Right lobe of liver (tissue), 6 donors: ENCODE measurements at regions not wholly inside any gene's neighbourhood (a gene's known extent, or its start where the extent isn't known, plus 50 kb on each side); places are given as distances from the start of the nearest gene placed in this dataset.
A peak's percentile ranks its signal among the peaks of the same experiment; 100 is the strongest.

Source experiments
- ATAC-seq, 4 donors: fragments of 200-7000 bp; cut with Tn5 transposase; one replicate each; pipeline ENCODE4 v1.9.1; 2020; ENCODE audit warnings: mild to moderate bottlenecking in 4 of 4, moderate library complexity in 4 of 4
- DNase-seq, 3 donors: peaks; one replicate each; pipeline ENCODE4 v3.0.0-alpha.2; 2020
- H3K27ac ChIP-seq, 3 donors: fragments of 200-600 bp; one replicate each; pipeline ENCODE4 v1.8.0; 2022
- H3K27me3 ChIP-seq, 2 donors: fragments of 200-600 bp; one replicate each; pipeline ENCODE4 v1.8.0; 2022
- H3K36me3 ChIP-seq, 4 donors: fragments of 200-600 bp; sonication (generic) in 1 of 4; one replicate each; pipeline versions ENCODE4 v1.5.1 to v1.8.0; 2017 to 2022; ENCODE audit warnings: control low read depth in 1 of 4
- H3K4me1 ChIP-seq, 4 donors: fragments of 200-600 bp; sonication (generic) in 1 of 4; one replicate each; pipeline versions ENCODE4 v1.5.1 to v1.8.0; 2017 to 2022; ENCODE audit warnings: control low read depth in 1 of 4
- H3K4me3 ChIP-seq, 3 donors: fragments of 200-600 bp; one replicate each; pipeline ENCODE4 v1.8.0; 2022
- H3K9me3 ChIP-seq, 4 donors: fragments of 200-600 bp; sonication (generic) in 1 of 4; one replicate each; pipeline versions ENCODE4 v1.5.1 to v1.8.0; 2017 to 2022; ENCODE audit warnings: control low read depth in 1 of 4
- CTCF ChIP-seq, 4 donors: fragments of 200-600 bp in 3 of 4; fragments of 450-650 bp in 1 of 4; IDR thresholded peaks; one replicate each; pipeline versions ENCODE4 v1.5.1 to v1.8.0; 2016 to 2022; ENCODE audit warnings: antibody characterized with exemption in 4 of 4, mild to moderate bottlenecking in 2 of 4
- POLR2A ChIP-seq: fragments of 450-650 bp; IDR thresholded peaks from one replicate; pipeline ENCODE4 v1.6.1; 2017; ENCODE audit warnings: antibody characterized with exemption, mild to moderate bottlenecking
- WGBS: methylation state at CpG from one replicate; pipeline ENCODE4 v1.1.6; 2018; ENCODE audit warnings: low coverage, low lambda C conversion rate; ENCODE audit not compliant: insufficient coverage; ENCODE audit errors: missing lambda C conversion rate; 5-methylcytosine and 5-hydroxymethylcytosine counted together
- intact Hi-C, 2 donors: fragments of 100-400 bp; cut with DNase I; formaldehyde crosslinking; loops; one replicate each; pipeline versions ENCODE4 v1.11.2 to v1.14.1; 2022
- donor health status: DM: no; HTN: yes; CAD: no.
- donor health status: DM: no; HTN: no; CAD: no.
- donor health status: DM: no; HTN: no; CAD: no.
- donor health status: DM: no; HTN: yes; CAD: no.
- donor health status: DM: no; HTN: yes; CAD: no.

GRCh38 chr11:19566583-19567379, 145.9 kb upstream of the NAV2 start:
- H3K27ac ChIP-seq: no peak overlapping the region
- TF ChIP-seq POLR2A (no peak), CTCF (IDR thresholded peaks at IDR 0.05) (no peak)
- H3K4me1 ChIP-seq: peaks cover 0 to 5% (median 2%) of the 10 kb centered on the region in 4 donors
- intact Hi-C loops: loop anchor here (2.0 to 10.0 kb wide), 2 partner anchors 176 to 338 kb away; no protein-coding TSS in a partner anchor
- no peaks in the 10 kb centered on the region for H3K9me3 ChIP-seq
- ATAC-seq: no peak
- DNase-seq: no peak
- WGBS: 77% methylated on average over 5 of the region's 5 CpGs
- H3K36me3 ChIP-seq: no peaks in the 10 kb centered on the region
- no peaks in the 10 kb centered on the region for H3K27me3 ChIP-seq
- no peak overlapping the region for H3K4me3 ChIP-seq

DNA sequence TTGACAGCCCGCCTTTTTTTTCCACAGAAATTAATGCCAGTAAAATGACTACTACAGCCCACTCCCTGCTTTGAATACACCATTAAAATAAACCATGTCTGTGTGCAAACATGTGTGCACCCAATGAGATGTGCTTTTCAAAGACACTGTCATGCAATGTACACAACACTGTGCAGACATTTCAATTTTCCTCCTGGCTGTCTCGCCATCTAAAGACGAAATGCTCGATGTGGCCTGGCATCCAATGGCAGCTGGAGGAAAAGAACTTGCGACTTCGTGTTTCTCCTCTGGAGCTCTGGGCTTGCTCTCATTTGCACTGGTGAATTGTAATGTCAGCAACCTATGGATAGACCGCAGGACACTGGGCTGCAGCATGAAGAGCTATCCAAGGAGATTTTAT, 147.0 kb upstream of the NAV2 start:
- ATAC-seq (no peak), DNase-seq (no peak)
- H3K36me3 ChIP-seq: no peaks in the 10 kb centered on the region
- peaks cover 0 to 5% (median 2%) of the 10 kb centered on the region in 4 donors for H3K4me1 ChIP-seq
- 91% methylated on average over 7 of the region's 7 CpGs for WGBS
- intact Hi-C loops: loop anchor here (2.0 to 10.0 kb wide), 2 partner anchors 177 to 339 kb away; no protein-coding TSS in a partner anchor
- H3K9me3 ChIP-seq: no peaks in the 10 kb centered on the region
- no peak overlapping the region for H3K27ac ChIP-seq
- no peak overlapping the region for H3K4me3 ChIP-seq
- TF ChIP-seq CTCF (IDR thresholded peaks at IDR 0.05) (no peak), POLR2A (no peak)
- H3K27me3 ChIP-seq: no peaks in the 10 kb centered on the region

GRCh38 chr11:19562156-19562555, 150.5 kb upstream of the NAV2 start:
- H3K4me3 ChIP-seq: no peak overlapping the region
- H3K36me3 ChIP-seq: no peaks in the 10 kb centered on the region
- no peak for ATAC-seq
- peaks cover 0 to 17% (median 7%) of the 10 kb centered on the region in 4 donors for H3K4me1 ChIP-seq
- H3K27me3 ChIP-seq: no peaks in the 10 kb centered on the region
- DNase-seq: no peak
- intact Hi-C loops: loop anchor here (5.0 to 10.0 kb wide), 3 partner anchors 180 to 345 kb away; no protein-coding TSS in a partner anchor
- H3K9me3 ChIP-seq: no peaks in the 10 kb centered on the region
- H3K27ac ChIP-seq: no peak overlapping the region
- TF ChIP-seq POLR2A: no peak
- 80% methylated on average over 4 of the region's 4 CpGs for WGBS

DNA sequence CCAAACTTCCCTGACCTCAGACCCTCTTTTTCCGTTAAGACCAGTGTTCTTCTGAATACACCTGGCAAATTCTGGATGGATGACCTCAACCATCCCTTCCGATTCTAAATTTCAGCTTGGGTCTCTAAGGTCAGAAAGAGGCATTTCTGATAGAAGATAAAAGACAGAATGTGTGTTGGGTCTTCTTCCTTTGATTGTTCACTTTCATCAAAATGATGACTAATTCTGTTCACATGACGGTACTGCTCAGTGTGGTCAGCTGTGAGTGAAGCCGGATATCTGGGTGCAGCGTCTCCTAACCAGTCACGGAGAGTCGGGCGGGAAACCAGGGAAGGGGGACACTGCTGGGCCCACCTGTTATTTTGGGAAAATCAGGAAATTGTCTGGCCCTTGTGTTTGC, 151.6 kb upstream of the NAV2 start:
- Histone ChIP-seq H3K27ac (no peak overlapping the region), H3K4me3 (no peak overlapping the region), H3K27me3 (no peaks in the 10 kb centered on the region), H3K4me1 (peaks cover 0 to 28% (median 13%) of the 10 kb centered on the region in 4 donors), H3K9me3 (no peaks in the 10 kb centered on the region), H3K36me3 (no peaks in the 10 kb centered on the region)
- no peak for DNase-seq
- TF ChIP-seq CTCF (IDR thresholded peaks at IDR 0.05): no peak
- no peak for TF ChIP-seq POLR2A
- peak in 2 of 4 donors; percentile 25 to 29 for ATAC-seq
- WGBS: 65% methylated on average over 5 of the region's 8 CpGs
- intact Hi-C loops: loop anchor here (5.0 to 10.0 kb wide), 3 partner anchors 181 to 346 kb away; no protein-coding TSS in a partner anchor

DNA sequence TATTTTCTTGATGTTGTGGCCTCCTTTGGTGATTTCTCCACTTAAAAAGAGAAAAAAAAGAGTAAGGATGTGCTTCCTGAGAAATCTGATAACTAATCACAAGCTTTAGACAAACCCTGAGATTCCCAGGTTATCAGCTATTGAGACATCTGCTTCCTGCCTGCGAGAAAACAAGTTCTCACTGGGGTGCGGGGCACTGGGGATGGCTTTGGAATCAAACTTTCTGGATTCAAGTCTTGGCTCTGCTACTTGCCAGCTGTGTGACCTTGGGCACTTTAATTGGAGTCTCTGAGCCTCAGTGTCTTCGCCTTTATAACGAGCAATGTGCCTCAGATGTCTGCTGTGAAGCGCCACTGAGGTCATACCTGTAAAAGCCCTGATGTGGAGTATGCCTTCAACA, 152.5 kb upstream of the NAV2 start:
- Histone ChIP-seq H3K4me3 (no peak overlapping the region), H3K27me3 (no peaks in the 10 kb centered on the region), H3K27ac (no peak overlapping the region), H3K36me3 (no peaks in the 10 kb centered on the region), H3K9me3 (no peaks in the 10 kb centered on the region), H3K4me1 (peaks cover 0 to 32% (median 16%) of the 10 kb centered on the region in 4 donors)
- DNase-seq (no peak), ATAC-seq (no peak)
- intact Hi-C loops: loop anchor here (5.0 to 10.0 kb wide), 3 partner anchors 182 to 347 kb away; no protein-coding TSS in a partner anchor
- TF ChIP-seq POLR2A: no peak
- no peak for TF ChIP-seq CTCF (IDR thresholded peaks at IDR 0.05)
- WGBS: 75% methylated on average over 5 of the region's 5 CpGs
